NCI-H82 treated with DMSO at 0.1 percent for 48 hours (cell line): ENCODE measurements at regions not wholly inside any gene's neighbourhood (a gene's known extent, or its start where the extent isn't known, plus 50 kb on each side); places are given as distances from the start of the nearest gene placed in this dataset.

Experiments
- DNase-seq: peaks from one replicate; lab custom pipeline; 2025; ENCODE audit not compliant: unreplicated experiment; lab: John Stamatoyannopoulos, UW

DNA sequence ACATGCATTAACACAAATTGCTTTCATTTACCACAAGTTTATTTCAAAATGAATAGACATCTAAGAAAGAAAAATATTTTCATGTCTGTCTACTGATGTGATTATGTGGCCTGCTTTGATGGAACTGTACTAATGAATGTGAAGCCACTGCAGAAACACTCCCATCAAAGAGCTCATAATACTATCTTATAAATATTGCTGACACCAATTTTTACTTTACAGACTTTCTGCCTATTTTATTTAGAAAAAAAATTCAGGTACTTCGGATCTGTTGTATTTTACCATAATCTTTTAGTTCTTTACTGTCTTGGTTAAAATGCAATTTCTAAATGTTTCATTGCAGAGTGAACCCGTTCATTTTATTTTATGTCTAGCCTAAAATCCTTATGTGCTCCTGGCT lies 281.9 kb downstream of the ICE1 start:
- no peak for DNase-seq

- no peak for DNase-seq
These were observed 280.5 kb downstream of the ICE1 start for GRCh38 chr5:5702934-5703333.

- DNase-seq, result no peak
These were observed 278.1 kb downstream of the ICE1 start for GRCh38 chr5:5700549-5700948.

DNA sequence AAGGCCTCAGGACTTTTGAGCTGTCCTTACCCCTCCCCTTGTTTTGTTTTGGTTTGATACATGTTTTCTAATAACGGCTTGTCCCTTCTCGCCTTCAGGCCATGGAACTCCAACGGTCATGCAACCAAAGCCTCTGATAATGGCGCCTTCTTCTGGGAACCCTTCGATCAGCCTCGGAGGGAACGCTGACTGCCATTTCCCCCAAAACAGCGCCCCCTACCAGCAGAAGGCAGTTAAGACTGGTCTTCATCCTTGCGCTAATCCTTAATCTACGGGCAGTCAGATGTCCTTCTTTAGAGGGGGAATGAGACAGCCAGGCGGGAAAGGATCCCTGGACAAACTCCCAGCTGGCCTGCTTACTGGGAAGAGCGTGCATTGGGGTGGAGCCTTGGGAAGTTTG lies 276.6 kb downstream of the ICE1 start:
- no peak for DNase-seq

DNA sequence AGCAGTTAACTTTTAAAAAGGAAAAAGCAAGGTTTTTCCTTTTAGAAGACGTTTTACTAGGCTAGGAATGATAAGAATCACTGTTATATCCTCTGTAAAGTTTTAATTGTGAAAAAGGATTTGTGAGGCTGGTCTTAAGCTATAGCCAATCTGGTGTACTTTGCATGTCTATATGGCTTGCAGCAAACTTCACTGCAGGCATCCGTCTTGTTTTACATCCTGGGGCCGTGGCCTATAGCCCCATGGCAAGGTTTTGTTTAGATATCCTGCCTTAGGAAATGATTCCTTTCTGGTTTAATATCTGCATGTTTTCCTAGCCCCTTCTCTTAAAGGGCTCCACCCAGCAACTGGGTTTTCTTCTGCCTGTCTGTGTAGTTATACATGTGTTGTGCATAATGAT lies 272.8 kb downstream of the ICE1 start:
- DNase-seq, result no peak

GRCh38 chr5:5688925-5689310 lies 266.4 kb downstream of the ICE1 start:
- DNase-seq, result no peak

GRCh38 chr5:5688194-5688924 lies 265.9 kb downstream of the ICE1 start:
- DNase-seq, result no peak

- no peak for DNase-seq
These were observed 264.6 kb downstream of the ICE1 start for GRCh38 chr5:5687113-5687512.

- DNase-seq, result no peak
These were observed 263.9 kb downstream of the ICE1 start for GRCh38 chr5:5686356-5686755.

DNA sequence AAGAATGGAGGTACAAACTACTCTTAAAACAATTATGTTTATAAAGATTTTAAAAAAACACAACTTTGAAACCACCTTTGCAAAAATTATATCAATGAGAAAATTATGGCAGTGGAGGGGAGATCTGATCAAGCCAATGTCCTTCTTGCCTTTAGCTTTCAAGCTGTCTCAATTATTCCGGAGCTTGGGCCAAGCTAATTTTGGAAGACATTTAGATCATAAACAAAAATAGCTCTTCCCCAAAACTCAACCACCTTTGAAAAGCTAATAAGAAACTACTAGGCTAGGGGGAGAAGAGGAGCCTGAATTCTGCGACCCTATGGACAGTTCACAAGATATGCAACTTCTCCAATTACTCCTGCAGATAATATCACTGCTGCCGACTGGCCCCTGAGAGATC lies 263.3 kb downstream of the ICE1 start:
- no peak for DNase-seq

GRCh38 chr5:5683174-5683573 lies 260.7 kb downstream of the ICE1 start:
- no peak for DNase-seq

DNA sequence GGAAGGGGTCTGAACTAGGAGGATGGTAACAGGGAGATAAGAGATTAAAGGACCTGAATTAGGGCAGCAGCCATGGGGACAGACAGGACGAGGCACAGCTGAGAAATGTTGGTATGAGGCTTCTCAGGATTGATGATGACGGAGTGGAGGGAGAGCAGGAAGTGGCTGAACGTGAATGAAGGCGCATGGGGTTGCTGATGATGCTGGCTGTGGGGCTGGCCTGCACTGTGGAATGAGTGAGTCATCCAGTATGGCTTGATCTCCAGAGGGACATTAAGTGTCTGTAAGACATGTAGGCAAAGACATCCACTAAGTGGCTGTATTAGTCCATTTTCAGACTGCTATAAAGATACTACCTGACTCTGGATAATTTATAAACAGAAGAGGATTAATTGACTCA lies 256.4 kb downstream of the ICE1 start:
- DNase-seq, result no peak

GRCh38 chr5:5677738-5678137 lies 255.3 kb downstream of the ICE1 start:
- no peak for DNase-seq

DNA sequence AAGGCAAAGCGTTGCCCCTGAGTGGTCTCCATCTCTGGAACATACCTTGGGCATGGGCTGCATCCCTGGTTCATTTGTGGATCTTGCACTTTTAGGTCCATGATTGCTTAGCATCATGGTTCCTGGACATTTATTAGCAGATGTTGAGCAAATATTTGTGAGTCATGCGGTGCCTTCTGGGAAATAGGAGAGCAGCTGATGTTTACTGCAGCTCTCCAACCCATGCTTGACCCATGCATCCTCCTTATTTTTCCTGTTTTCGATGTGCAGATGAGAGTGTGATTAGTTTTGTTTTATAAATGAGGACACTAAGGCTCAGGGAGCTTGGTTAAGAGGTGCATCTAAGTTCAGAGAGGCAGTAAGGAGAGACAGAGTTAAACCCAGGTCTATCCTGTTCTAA lies 253.7 kb downstream of the ICE1 start:
- DNase-seq, result no peak

DNA sequence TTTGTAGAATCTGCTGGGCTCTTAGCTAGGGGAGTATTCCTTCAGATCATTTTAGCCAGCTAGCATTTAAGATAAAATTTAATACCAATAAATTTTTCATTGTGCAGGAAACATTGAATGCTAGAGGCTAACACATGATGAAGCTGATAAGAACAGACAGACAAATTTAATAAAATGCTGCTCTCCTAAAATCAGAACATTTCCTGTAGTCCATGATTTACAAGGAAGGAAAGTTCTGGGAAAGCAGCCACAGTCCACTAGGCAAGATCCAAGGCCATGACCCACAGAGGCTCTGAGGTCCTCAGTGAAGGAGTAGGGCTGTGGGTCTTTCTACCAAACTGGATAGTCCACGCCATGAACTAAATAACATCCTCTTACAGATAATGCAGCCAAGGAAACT lies 253.0 kb downstream of the ICE1 start:
- DNase-seq, result no peak

DNA sequence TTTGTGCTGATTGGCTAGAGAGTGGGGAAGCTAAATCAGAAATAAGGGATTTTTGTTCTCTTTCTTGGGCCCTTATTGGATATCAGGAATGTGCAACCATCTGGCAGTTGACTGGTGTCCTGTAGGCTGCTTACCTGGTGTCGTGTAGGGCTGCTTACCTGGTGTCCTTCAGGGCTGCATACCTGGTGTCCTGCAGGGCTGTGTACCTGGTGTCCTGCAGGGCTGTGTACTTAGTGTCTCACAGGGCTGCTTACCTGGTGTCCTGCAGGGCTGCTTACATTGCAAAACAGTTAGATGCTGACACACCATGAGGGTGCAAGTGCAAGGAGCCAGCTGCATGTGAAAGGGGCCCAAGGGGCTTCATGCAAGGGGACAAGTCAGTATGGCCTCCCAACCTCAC lies 249.3 kb downstream of the ICE1 start:
- DNase-seq, result no peak

DNA sequence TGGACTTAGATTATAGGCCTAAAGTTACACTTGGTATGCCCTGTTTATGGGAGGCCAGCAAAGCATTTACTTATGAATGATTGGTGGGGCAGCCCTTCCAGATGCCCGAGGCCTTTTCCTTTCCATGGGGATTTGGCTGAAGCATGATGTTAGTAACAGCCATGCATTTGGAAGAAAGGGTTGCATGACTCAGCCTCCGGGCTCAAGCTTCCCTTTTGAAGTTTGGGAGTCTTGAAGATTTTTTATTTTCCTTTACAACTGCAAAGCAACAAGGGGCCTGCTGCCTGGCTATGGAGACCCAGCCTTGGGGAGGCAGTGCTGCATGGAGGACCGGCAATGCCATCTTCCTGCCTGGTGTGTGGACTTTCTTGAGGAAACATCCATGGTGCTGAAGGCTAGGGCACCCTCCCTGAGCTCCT lies 244.7 kb downstream of the ICE1 start:
- DNase-seq, result no peak

GRCh38 chr5:5666369-5666768 lies 243.9 kb downstream of the ICE1 start:
- DNase-seq, result no peak

DNA sequence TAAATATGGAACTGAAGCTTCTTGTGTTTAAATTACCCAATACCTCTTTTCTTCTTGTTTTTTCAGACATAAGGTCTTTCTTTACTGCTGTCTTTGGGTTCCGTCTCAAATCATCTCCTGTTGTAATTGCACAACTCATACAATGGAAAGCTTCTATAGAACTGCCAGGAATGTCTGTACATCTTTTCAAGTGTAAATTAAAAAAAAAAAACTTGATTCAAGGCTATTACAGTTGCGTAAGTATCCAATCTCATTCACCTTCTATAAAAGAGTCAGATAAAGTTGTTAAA lies 243.5 kb downstream of the ICE1 start:
- no peak for DNase-seq

DNA sequence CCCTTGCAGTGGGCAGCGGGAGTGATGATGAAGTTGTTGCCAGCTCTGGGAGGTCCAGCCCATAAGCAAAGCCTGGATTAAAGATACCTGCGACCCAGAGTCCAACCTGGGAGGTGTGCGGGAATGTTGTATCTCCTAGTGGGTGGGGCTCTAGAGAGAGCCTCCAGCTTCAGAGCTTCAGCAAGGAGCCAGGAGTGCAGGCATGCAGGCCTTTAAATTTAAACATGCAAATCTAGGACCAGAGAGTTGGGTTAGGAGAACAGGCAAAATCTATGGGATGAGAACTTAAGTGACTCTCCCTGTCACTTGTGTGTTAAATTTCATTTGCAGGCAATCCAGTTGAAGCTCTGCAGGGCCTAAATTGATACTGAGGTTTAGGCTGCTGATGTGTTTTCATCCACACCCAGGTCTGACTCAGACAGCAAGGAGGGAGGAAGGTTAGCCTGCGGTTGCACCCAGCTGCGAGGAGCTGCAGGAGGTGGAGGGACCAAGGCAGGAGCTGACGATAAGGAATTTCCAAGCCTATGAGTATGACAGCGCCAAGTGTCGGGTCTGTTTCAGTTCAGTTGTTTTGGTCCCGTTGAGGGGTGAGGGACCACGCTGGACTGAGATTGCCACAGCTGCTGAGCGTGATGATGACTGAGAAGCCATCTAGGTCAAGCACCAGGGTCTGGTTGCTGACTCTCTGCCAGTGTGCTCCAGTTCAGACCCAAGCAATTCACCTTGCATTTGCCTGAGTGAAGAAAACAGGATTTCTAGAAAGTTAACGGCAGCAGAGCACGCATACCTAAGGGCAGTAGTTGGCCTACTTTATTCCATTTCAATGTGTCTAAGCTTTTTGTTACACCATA lies 243.0 kb downstream of the ICE1 start:
- no peak for DNase-seq

GRCh38 chr5:5658889-5659465 lies 236.5 kb downstream of the ICE1 start:
- no peak for DNase-seq

GRCh38 chr5:5658226-5658625 lies 235.7 kb downstream of the ICE1 start:
- no peak for DNase-seq
